Lung (tissue), 11 donors: ENCODE measurements at regions not wholly inside any gene's neighbourhood (a gene's known extent, or its start where the extent isn't known, plus 50 kb on each side); places are given as distances from the start of the nearest gene placed in this dataset.

Source experiments
- ATAC-seq: fragments of 200-7000 bp; cut with Tn5 transposase; one replicate; pipeline ENCODE4 v1.9.1; 2020; ENCODE audit warnings: moderate number of reproducible peaks; ENCODE audit not compliant: insufficient read depth, low FRiP score
- DNase-seq, 3 donors: peaks; one replicate each; pipeline ENCODE4 v3.0.0-alpha.2; 2013 to 2017
- H3K27ac ChIP-seq, 2 donors: one replicate each; pipeline ENCODE4 v1.5.1; 2013; ENCODE audit warnings: mild to moderate bottlenecking in 2 of 2, moderate library complexity in 2 of 2, control low read depth in 1 of 2, inconsistent platforms in 1 of 2, low read depth in 1 of 2, low read length in 1 of 2
- H3K27me3 ChIP-seq, 3 donors: one replicate each; pipeline ENCODE4 v1.5.1; 2013; ENCODE audit warnings: low read length in 2 of 3; ENCODE audit not compliant: control insufficient read depth in 3 of 3, insufficient read depth in 3 of 3
- H3K36me3 ChIP-seq, 4 donors: one replicate each; pipeline ENCODE4 v1.5.1; 2013; ENCODE audit warnings: low read length in 4 of 4, mild to moderate bottlenecking in 1 of 4, moderate library complexity in 1 of 4; ENCODE audit not compliant: control insufficient read depth in 4 of 4, insufficient read depth in 4 of 4
- H3K4me1 ChIP-seq, 5 donors: one replicate each; pipeline ENCODE4 v1.5.1; 2013; ENCODE audit warnings: low read length in 5 of 5, mild to moderate bottlenecking in 2 of 5, moderate library complexity in 1 of 5; ENCODE audit not compliant: control insufficient read depth in 5 of 5, insufficient read depth in 5 of 5
- H3K4me3 ChIP-seq: one replicate; pipeline ENCODE4 v1.5.1; 2013; ENCODE audit warnings: mild to moderate bottlenecking, control low read depth, moderate library complexity
- H3K9ac ChIP-seq, 2 donors: one replicate each; pipeline ENCODE4 v1.5.1; 2013; ENCODE audit warnings: low read length in 2 of 2, control low read depth in 1 of 2; ENCODE audit not compliant: insufficient read depth in 1 of 2
- H3K9me3 ChIP-seq, 4 donors: one replicate each; pipeline ENCODE4 v1.5.1; 2013; ENCODE audit warnings: low read length in 3 of 4, mild to moderate bottlenecking in 1 of 4, moderate library complexity in 1 of 4; ENCODE audit not compliant: control insufficient read depth in 4 of 4, insufficient read depth in 3 of 4
- CTCF ChIP-seq: IDR thresholded peaks from 2 replicates; pipeline ENCODE4 v1.5.1; 2012; ENCODE audit warnings: mild to moderate bottlenecking; ENCODE audit errors: control extremely low read depth, extremely low read depth
- WGBS, 2 donors: extraction: QIAGEN DNeasy Blood & Tissue Kit; methylation state at CpG; one replicate each; pipeline ENCODE4 v1.1.7; 2013; 5-methylcytosine and 5-hydroxymethylcytosine counted together
- donor health status: control.
- donor health status: control.
- donor health status: Bipolar disorder and iron deficiency.
- donor health status: healthy.
- donor health status: DM: yes; HTN: yes; CAD: no.

- H3K4me1 ChIP-seq, result peaks cover 0 to 7% (median 0%) of the 10 kb centered on the region in 5 donors
- H3K36me3 ChIP-seq, result no peaks in the 10 kb centered on the region
- ATAC-seq (no peak), DNase-seq (no peak)
- no peak overlapping the region for H3K27ac ChIP-seq
- H3K4me3 ChIP-seq, result no peak overlapping the region
- WGBS, 2 donors, result 97 to 98% methylated on average over 1 of the region's 1 CpG
- H3K9me3 ChIP-seq, result peaks cover 0 to 1% (median 0%) of the 10 kb centered on the region in 4 donors
- no peak overlapping the region for H3K9ac ChIP-seq
- no peaks in the 10 kb centered on the region for H3K27me3 ChIP-seq
- no peak for TF ChIP-seq CTCF
Observed at GRCh38 chr13:63900406-63900805, 2484.8 kb upstream of the PCDH20 start.

GRCh38 chr13:63896321-63896720 lies 2480.7 kb upstream of the PCDH20 start:
- Histone ChIP-seq H3K9ac (no peak overlapping the region), H3K27me3 (no peaks in the 10 kb centered on the region), H3K9me3 (no peaks in the 10 kb centered on the region), H3K27ac (no peak overlapping the region), H3K36me3 (no peaks in the 10 kb centered on the region), H3K4me3 (no peak overlapping the region), H3K4me1 (peaks cover 0 to 7% (median 0%) of the 10 kb centered on the region in 5 donors)
- DNase-seq, result peak in 2 of 3 donors; percentile 79 to 84
- ATAC-seq, result no peak
- no peak for TF ChIP-seq CTCF

- TF ChIP-seq CTCF, result no peak
- Histone ChIP-seq H3K27me3 (no peaks in the 10 kb centered on the region), H3K9me3 (peaks cover 0 to 3% (median 0%) of the 10 kb centered on the region in 4 donors), H3K4me1 (no peaks in the 10 kb centered on the region), H3K36me3 (no peaks in the 10 kb centered on the region), H3K9ac (no peak overlapping the region), H3K27ac (no peak overlapping the region), H3K4me3 (no peak overlapping the region)
- DNase-seq (no peak), ATAC-seq (no peak)
- WGBS, 2 donors, result 77 to 83% methylated on average over 1 of the region's 1 CpG
Observed at GRCh38 chr13:63882052-63882451, 2466.4 kb upstream of the PCDH20 start.

GRCh38 chr13:63880705-63881104 lies 2465.1 kb upstream of the PCDH20 start:
- H3K4me3 ChIP-seq, result no peak overlapping the region
- no peak overlapping the region for H3K27ac ChIP-seq
- peaks cover 0 to 3% (median 0%) of the 10 kb centered on the region in 4 donors for H3K9me3 ChIP-seq
- DNase-seq, result no peak
- no peak for ATAC-seq
- H3K4me1 ChIP-seq, result no peaks in the 10 kb centered on the region
- no peaks in the 10 kb centered on the region for H3K36me3 ChIP-seq
- no peak overlapping the region for H3K9ac ChIP-seq
- 63 to 64% methylated on average over 3 of the region's 3 CpGs for WGBS, 2 donors
- TF ChIP-seq CTCF, result no peak
- H3K27me3 ChIP-seq, result no peaks in the 10 kb centered on the region
